Heart left ventricle (tissue), 16 donors: ENCODE measurements at regions not wholly inside any gene's neighbourhood (a gene's known extent, or its start where the extent isn't known, plus 50 kb on each side); places are given as distances from the start of the nearest gene placed in this dataset.
"Not testable (repeated sequence)": the region's sequence is repeated elsewhere in the genome, so short reads cannot be mapped to it uniquely, and the experiment has no call there.

Experiments
- ATAC-seq, 4 donors: fragments of 200-7000 bp; cut with Tn5 transposase; one replicate each; pipeline ENCODE4 v1.9.1; 2020 to 2022; ENCODE audit warnings: moderate library complexity in 4 of 4, mild to moderate bottlenecking in 3 of 4, moderate number of reproducible peaks in 1 of 4
- DNase-seq, 5 donors: peaks; one replicate each; pipeline ENCODE4 v3.0.0-alpha.2; 2020
- H3K27ac ChIP-seq, 12 donors: fragments of 200-600 bp; sonication (generic) in 4 of 12; one replicate each; pipeline versions ENCODE4 v1.5.0 to v1.8.0; 2016 to 2022; ENCODE audit warnings: mild to moderate bottlenecking in 2 of 12
- H3K27me3 ChIP-seq, 9 donors: fragments of 200-600 bp; sonication (generic) in 2 of 9; one replicate each; pipeline versions ENCODE4 v1.5.1 to v1.8.0; 2016 to 2022; ENCODE audit warnings: mild to moderate bottlenecking in 3 of 9
- H3K36me3 ChIP-seq, 9 donors: fragments of 200-600 bp; sonication (generic) in 2 of 9; one replicate each; pipeline versions ENCODE4 v1.5.0 to v1.8.0; 2018 to 2022; ENCODE audit warnings: mild to moderate bottlenecking in 2 of 9
- H3K4me1 ChIP-seq, 12 donors: fragments of 200-600 bp; sonication (generic) in 4 of 12; one replicate each; pipeline versions ENCODE4 v1.5.0 to v1.8.0; 2016 to 2022; ENCODE audit warnings: mild to moderate bottlenecking in 3 of 12
- H3K4me3 ChIP-seq, 12 donors: fragments of 200-600 bp; sonication (generic) in 4 of 12; one replicate each; pipeline versions ENCODE4 v1.5.0 to v1.8.0; 2017 to 2022; ENCODE audit warnings: mild to moderate bottlenecking in 9 of 12, moderate library complexity in 4 of 12
- H3K9me3 ChIP-seq, 12 donors: fragments of 200-600 bp; sonication (generic) in 4 of 12; one replicate each; pipeline versions ENCODE4 v1.5.0 to v1.8.0; 2016 to 2022; ENCODE audit warnings: mild to moderate bottlenecking in 1 of 12
- POLR2A ChIP-seq, 2 donors: fragments of 450-650 bp; IDR thresholded peaks; one replicate each; pipeline ENCODE4 v1.6.1; 2017; ENCODE audit warnings: antibody characterized with exemption in 2 of 2, mild to moderate bottlenecking in 2 of 2, moderate library complexity in 2 of 2
- WGBS, 4 donors: extraction: QIAGEN DNeasy Blood & Tissue Kit in 2 of 4; methylation state at CpG; one replicate each; pipeline versions ENCODE4 v1.1.5 to v1.1.7; 2013 to 2018; 5-methylcytosine and 5-hydroxymethylcytosine counted together
- intact Hi-C, 10 donors: fragments of 100-400 bp; cut with DNase I; formaldehyde crosslinking; loops; one replicate each; pipeline versions ENCODE4 v1.11.1 to v1.14.2; 2022
- TF ChIP-seq, protein P1 (sequence below), 12 donors: fragments of 200-600 bp; sonication (generic) in 4 of 12; IDR thresholded peaks; one replicate each; pipeline versions ENCODE4 v1.5.0 to v1.8.0; 2018 to 2022; ENCODE audit warnings: antibody characterized with exemption in 12 of 12, mild to moderate bottlenecking in 5 of 12
- donor health status: ischemic (EF 13 %, LVEDD 7.1; RV severe dilation, severe dysfunction).
- donor health status: healthy with polysubstance abuse.
- donor health status: DM: no; HTN: yes; CAD: no.
- donor health status: DM: no; HTN: no; CAD: no.
- donor health status: ischemic (EF 25% LVEDD 6.9; RV normal size, moderate dysfunction).
- donor health status: ischemic (EF 25% LVEDD 5.7; RV mildly dilated, moderate dysfunction).
- donor health status: healthy.
- donor health status: DM: yes; HTN: yes; CAD: no.
- donor health status: ischemic (EF 35%, LVEDD 5.7; RV mildly dilated, moderate dysfunction).
- donor health status: nonischemic (EF 11% LVEDD 7.7; RV severe dilation, severe dysfunction).
- donor health status: DM: yes; HTN: yes; CAD: no.
- donor health status: PGD.
- donor health status: ischemic (EF 29% LVEDD 5.4; RV normal size, mild dysfunction).
- donor health status: nonischemic (EF 23%, LVEDD 6.1; RV moderate dilation, normal function).

DNA sequence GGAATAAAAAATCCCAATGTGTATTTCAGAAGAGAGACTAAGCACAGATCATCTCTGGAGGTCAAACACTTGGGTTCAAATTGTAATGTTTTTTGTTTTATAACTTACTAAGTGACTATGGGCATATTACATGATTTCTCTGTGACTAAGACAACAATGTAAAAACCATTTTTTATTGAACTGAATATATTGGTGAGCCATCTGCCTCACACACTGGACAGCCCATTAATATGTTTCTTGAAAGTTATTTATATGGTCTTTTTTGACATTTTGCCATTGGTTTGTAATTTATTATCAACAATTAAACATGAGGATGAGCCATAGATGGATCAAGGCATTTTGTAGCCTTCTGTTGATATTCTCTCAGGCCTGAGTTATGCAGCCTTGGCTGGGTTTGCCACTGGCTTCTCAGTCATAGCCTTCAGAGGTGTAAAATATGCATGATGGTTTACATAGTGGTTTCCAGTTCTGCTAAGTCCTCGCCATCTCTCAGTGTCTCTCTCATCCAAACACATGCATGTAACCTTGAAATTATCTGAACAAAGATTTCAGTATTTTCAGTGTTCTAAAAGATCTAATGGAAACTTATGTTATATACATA, 997.2 kb downstream of the DIPK2A start:
- Histone ChIP-seq H3K4me3 (no peak overlapping the region), H3K4me1 (no peaks in the 10 kb centered on the region), H3K36me3 (no peaks in the 10 kb centered on the region), H3K9me3 (no peaks in the 10 kb centered on the region), H3K27ac (no peak overlapping the region), H3K27me3 (no peaks in the 10 kb centered on the region)
- WGBS, 4 donors, result 87 to 97% (median 90%) methylated on average over 1 of the region's 1 CpG
- ATAC-seq (no peak), DNase-seq (no peak)
- intact Hi-C loops, result no loop called here
- TF ChIP-seq, protein P1, sequence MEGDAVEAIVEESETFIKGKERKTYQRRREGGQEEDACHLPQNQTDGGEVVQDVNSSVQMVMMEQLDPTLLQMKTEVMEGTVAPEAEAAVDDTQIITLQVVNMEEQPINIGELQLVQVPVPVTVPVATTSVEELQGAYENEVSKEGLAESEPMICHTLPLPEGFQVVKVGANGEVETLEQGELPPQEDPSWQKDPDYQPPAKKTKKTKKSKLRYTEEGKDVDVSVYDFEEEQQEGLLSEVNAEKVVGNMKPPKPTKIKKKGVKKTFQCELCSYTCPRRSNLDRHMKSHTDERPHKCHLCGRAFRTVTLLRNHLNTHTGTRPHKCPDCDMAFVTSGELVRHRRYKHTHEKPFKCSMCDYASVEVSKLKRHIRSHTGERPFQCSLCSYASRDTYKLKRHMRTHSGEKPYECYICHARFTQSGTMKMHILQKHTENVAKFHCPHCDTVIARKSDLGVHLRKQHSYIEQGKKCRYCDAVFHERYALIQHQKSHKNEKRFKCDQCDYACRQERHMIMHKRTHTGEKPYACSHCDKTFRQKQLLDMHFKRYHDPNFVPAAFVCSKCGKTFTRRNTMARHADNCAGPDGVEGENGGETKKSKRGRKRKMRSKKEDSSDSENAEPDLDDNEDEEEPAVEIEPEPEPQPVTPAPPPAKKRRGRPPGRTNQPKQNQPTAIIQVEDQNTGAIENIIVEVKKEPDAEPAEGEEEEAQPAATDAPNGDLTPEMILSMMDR (IDR thresholded peaks at IDR 0.05), result no peak
- no peak for TF ChIP-seq POLR2A (IDR thresholded peaks at IDR 0.05)

DNA sequence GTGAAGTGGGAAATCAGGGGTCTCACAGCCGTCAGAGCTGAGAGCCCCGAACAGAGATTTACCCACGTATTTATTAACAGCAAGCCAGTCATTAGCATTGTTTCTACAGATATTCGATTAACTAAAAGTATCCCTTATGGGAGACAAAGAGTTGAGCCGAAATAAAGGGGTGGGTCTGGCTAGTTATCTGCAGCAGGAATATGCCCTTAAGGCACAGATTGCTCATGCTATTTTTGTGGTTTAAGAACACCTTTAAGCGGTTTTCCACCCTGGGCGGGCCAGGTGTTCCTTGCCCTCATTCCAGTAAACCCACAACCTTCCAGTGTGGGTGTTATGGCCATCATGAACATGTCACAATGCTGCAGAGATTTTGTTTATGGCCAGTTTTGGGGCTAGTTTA, 1012.9 kb downstream of the DIPK2A start:
- H3K4me1 ChIP-seq, H3K9me3 ChIP-seq, H3K27me3 ChIP-seq, H3K4me3 ChIP-seq, ATAC-seq, H3K27ac ChIP-seq, DNase-seq, H3K36me3 ChIP-seq, intact Hi-C loops: not testable (repeated sequence)
- 89 to 93% (median 91%) methylated on average over 7 of the region's 7 CpGs for WGBS, 4 donors

DNA sequence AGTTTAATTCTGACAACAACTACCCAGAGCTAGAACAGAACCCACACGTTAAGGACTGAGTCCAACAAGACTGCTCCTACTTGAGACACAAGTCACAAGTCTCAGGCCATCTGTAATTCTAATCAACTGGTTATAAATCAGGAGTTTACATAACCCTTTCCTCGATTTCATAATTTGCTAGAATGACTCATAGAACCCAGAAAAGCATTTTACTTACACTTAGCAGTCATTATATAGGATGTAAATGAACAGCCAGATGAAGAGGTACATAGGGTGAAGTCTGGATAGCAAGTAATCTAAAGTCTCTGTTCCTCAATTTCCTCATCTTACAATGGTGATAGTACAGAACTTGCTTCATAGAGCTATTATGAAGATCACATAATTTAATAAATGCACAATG, 1018.2 kb downstream of the DIPK2A start:
- Histone ChIP-seq H3K27me3 (no peaks in the 10 kb centered on the region), H3K4me1 (no peaks in the 10 kb centered on the region), H3K27ac (no peak overlapping the region), H3K9me3 (peaks cover 0 to 7% (median 0%) of the 10 kb centered on the region in 12 donors), H3K36me3 (no peaks in the 10 kb centered on the region), H3K4me3 (no peak overlapping the region)
- TF ChIP-seq, protein P1 (IDR thresholded peaks at IDR 0.05), result no peak
- no peak for TF ChIP-seq POLR2A (IDR thresholded peaks at IDR 0.05)
- ATAC-seq (no peak), DNase-seq (no peak)
- intact Hi-C loops, result no loop called here
- WGBS, 4 donors, result 42 to 54% (median 45%) methylated on average over 2 of the region's 2 CpGs

DNA sequence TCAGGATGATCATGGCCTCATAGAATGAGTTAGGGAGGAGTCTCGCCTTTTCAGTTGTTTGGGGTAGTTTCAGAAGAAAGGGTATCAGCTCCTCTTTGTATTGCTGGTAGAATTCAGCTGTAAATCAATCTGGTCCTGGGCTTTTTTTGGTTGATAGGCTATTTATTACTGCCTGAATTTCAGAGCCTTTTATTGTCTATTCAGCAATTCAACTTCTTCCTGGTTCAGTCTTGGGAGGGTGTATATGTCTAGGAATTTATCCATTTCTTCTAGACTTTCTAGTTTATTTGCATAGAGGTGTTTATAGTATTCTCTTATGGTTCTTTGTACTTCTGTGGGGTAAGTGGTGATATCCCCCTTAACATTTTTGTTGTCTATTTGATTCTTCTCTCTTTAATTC, 1024.2 kb downstream of the DIPK2A start:
- TF ChIP-seq POLR2A (IDR thresholded peaks at IDR 0.05), result no peak
- no peaks in the 10 kb centered on the region for H3K27me3 ChIP-seq
- ATAC-seq, result no peak
- no peak overlapping the region for H3K27ac ChIP-seq
- intact Hi-C loops, result no loop called here
- no peaks in the 10 kb centered on the region for H3K36me3 ChIP-seq
- H3K4me1 ChIP-seq, result no peaks in the 10 kb centered on the region
- DNase-seq, result no peak
- WGBS, 4 donors, result 77 to 82% (median 81%) methylated on average over 1 of the region's 1 CpG
- no peak overlapping the region for H3K4me3 ChIP-seq
- H3K9me3 ChIP-seq, result peaks cover 0 to 19% (median 0%) of the 10 kb centered on the region in 12 donors

DNA sequence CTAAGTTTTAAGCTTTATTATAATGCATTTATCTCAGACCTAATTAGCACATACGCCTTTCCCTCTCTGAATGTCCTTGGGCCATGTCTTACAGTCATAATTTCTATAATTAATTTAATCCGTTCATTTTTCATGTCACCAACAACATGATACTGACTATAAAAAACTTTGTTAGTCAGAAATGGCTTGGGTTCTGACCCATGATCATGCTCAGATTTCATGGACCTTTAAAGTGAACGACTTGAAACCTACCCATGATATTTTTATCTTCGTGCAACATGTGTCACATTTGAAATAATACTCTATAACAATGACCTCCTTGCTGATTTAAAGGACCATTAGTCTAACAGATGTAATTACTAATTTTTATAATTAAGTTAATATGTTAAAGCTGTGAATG, 1033.8 kb downstream of the DIPK2A start:
- no peak overlapping the region for H3K27ac ChIP-seq
- 70 to 84% (median 78%) methylated on average over 4 of the region's 4 CpGs for WGBS, 4 donors

More for the DNA sequence above, 1033.8 kb downstream of the DIPK2A start:
- DNase-seq, result no peak
- Histone ChIP-seq H3K4me1 (no peaks in the 10 kb centered on the region), H3K36me3 (no peaks in the 10 kb centered on the region), H3K9me3 (peaks cover 0 to 21% (median 0%) of the 10 kb centered on the region in 12 donors), H3K4me3 (no peak overlapping the region), H3K27me3 (no peaks in the 10 kb centered on the region)
- intact Hi-C loops, result no loop called here
- no peak for ATAC-seq
- TF ChIP-seq, protein P1 (IDR thresholded peaks at IDR 0.05), result no peak
- TF ChIP-seq POLR2A (IDR thresholded peaks at IDR 0.05), result no peak
